Hematopoietic multipotent progenitor cell treated with erythropoietin and hydrocortisone succinate and interleukin-3 and kit ligand, for 8 days (in vitro differentiated cells): ENCODE measurements at regions not wholly inside any gene's neighbourhood (a gene's known extent, or its start where the extent isn't known, plus 50 kb on each side); places are given as distances from the start of the nearest gene placed in this dataset.

Experiments used
- DNase-seq: peaks from one replicate; pipeline ENCODE4 v3.0.0-alpha.2; 2015

GRCh38 chr6:147095316-147095715 is 108.9 kb upstream of the STXBP5 start:
- DNase-seq = no peak

GRCh38 chr6:147099974-147100373 is 104.2 kb upstream of the STXBP5 start:
- DNase-seq = no peak

- DNase-seq = no peak
Observed at GRCh38 chr6:147103007-147103406, 101.2 kb upstream of the STXBP5 start.

- DNase-seq = no peak
Observed at GRCh38 chr6:147103694-147104093, 100.5 kb upstream of the STXBP5 start.

- no peak for DNase-seq
Observed at GRCh38 chr6:147105786-147106185, 98.4 kb upstream of the STXBP5 start.

- DNase-seq = no peak
Observed at GRCh38 chr6:147106759-147107401, 97.3 kb upstream of the STXBP5 start.

GRCh38 chr6:147108259-147108910 is 95.8 kb upstream of the STXBP5 start:
- DNase-seq = no peak

GRCh38 chr6:147109707-147110106 is 94.5 kb upstream of the STXBP5 start:
- DNase-seq = no peak

GRCh38 chr6:147116056-147116455 is 88.2 kb upstream of the STXBP5 start:
- DNase-seq = no peak

- no peak for DNase-seq
Observed at GRCh38 chr6:147117011-147117410, 87.2 kb upstream of the STXBP5 start.

- no peak for DNase-seq
Observed at GRCh38 chr6:147117580-147117979, 86.6 kb upstream of the STXBP5 start.

- DNase-seq = no peak
Observed at GRCh38 chr6:147119310-147119709, 84.9 kb upstream of the STXBP5 start.

- DNase-seq = no peak
Observed at GRCh38 chr6:147122823-147123222, 81.4 kb upstream of the STXBP5 start.

- no peak for DNase-seq
Observed at GRCh38 chr6:147126618-147127022, 77.6 kb upstream of the STXBP5 start.

- DNase-seq = no peak
Observed at GRCh38 chr6:147127587-147127986, 76.6 kb upstream of the STXBP5 start.

GRCh38 chr6:147128056-147128455 is 76.2 kb upstream of the STXBP5 start:
- no peak for DNase-seq

- DNase-seq = no peak
Observed at GRCh38 chr6:147131532-147132128, 72.6 kb upstream of the STXBP5 start.

GRCh38 chr6:147132889-147133288 is 71.3 kb upstream of the STXBP5 start:
- DNase-seq = no peak

GRCh38 chr6:147133669-147134068 is 70.5 kb upstream of the STXBP5 start:
- no peak for DNase-seq

GRCh38 chr6:147135211-147135681 is 69.0 kb upstream of the STXBP5 start:
- DNase-seq = peak; percentile 25

GRCh38 chr6:147136057-147136456 is 68.2 kb upstream of the STXBP5 start:
- no peak for DNase-seq

- DNase-seq = peak; percentile 62
Observed at GRCh38 chr6:147137986-147138385, 66.2 kb upstream of the STXBP5 start.

- DNase-seq = no peak
Observed at GRCh38 chr6:147138835-147139234, 65.4 kb upstream of the STXBP5 start.

- no peak for DNase-seq
Observed at GRCh38 chr6:147141711-147142308, 62.4 kb upstream of the STXBP5 start.
